Heart right ventricle (tissue), 16 donors: ENCODE measurements at regions not wholly inside any gene's neighbourhood (a gene's known extent, or its start where the extent isn't known, plus 50 kb on each side); places are given as distances from the start of the nearest gene placed in this dataset.

Experiments
- ATAC-seq, 8 donors: fragments of 200-7000 bp; cut with Tn5 transposase; one replicate each; pipeline ENCODE4 v1.9.1; 2020; ENCODE audit warnings: mild to moderate bottlenecking in 8 of 8, moderate library complexity in 8 of 8, moderate number of reproducible peaks in 1 of 8
- DNase-seq, 2 donors: peaks; one replicate each; pipeline ENCODE4 v3.0.0-alpha.2; 2020
- H3K27ac ChIP-seq, 10 donors: fragments of 200-600 bp; sonication (generic) in 2 of 10; one replicate each; pipeline versions ENCODE4 v1.5.0 to v1.8.0; 2020 to 2022; ENCODE audit warnings: mild to moderate bottlenecking in 3 of 10
- H3K27me3 ChIP-seq, 7 donors: fragments of 200-600 bp; one replicate each; pipeline ENCODE4 v1.8.0; 2021 to 2022; ENCODE audit warnings: mild to moderate bottlenecking in 2 of 7
- H3K36me3 ChIP-seq, 9 donors: fragments of 200-600 bp; sonication (generic) in 1 of 9; one replicate each; pipeline versions ENCODE4 v1.5.0 to v1.8.0; 2020 to 2022; ENCODE audit warnings: mild to moderate bottlenecking in 2 of 9
- H3K4me1 ChIP-seq, 9 donors: fragments of 200-600 bp; sonication (generic) in 1 of 9; one replicate each; pipeline versions ENCODE4 v1.5.0 to v1.8.0; 2020 to 2022; ENCODE audit warnings: mild to moderate bottlenecking in 4 of 9
- H3K4me3 ChIP-seq, 10 donors: fragments of 200-600 bp; sonication (generic) in 2 of 10; one replicate each; pipeline versions ENCODE4 v1.5.0 to v1.8.0; 2020 to 2022; ENCODE audit warnings: mild to moderate bottlenecking in 7 of 10, moderate library complexity in 2 of 10
- H3K9me3 ChIP-seq, 11 donors: fragments of 200-600 bp in 10 of 11; sonication (generic) in 2 of 11; one replicate each; pipeline versions ENCODE4 v1.5.0 to v1.8.0; 2013 to 2022; ENCODE audit warnings: mild to moderate bottlenecking in 2 of 11, control low read depth in 1 of 11, moderate library complexity in 1 of 11
- WGBS, 2 donors: extraction: QIAGEN DNeasy Blood & Tissue Kit; methylation state at CpG; one replicate each; pipeline ENCODE4 v1.1.7; 2013; ENCODE audit warnings: inconsistent platforms in 1 of 2; 5-methylcytosine and 5-hydroxymethylcytosine counted together
- intact Hi-C, 10 donors: fragments of 100-400 bp; cut with DNase I; formaldehyde crosslinking; loops; one replicate each; pipeline versions ENCODE4 v1.11.1 to v1.14.2; 2022
- TF ChIP-seq, protein P1 (sequence below), 9 donors: fragments of 200-600 bp; sonication (generic) in 2 of 9; IDR thresholded peaks; one replicate each; pipeline versions ENCODE4 v1.5.0 to v1.8.0; 2021 to 2022; ENCODE audit warnings: antibody characterized with exemption in 9 of 9, mild to moderate bottlenecking in 5 of 9, moderate library complexity in 1 of 9
- donor health status: Arrhythmogenic right ventricular cardiomyopathy.
- donor health status: ischemic (EF 13 %, LVEDD 7.1; RV severe dilation, severe dysfunction).
- donor health status: healthy with polysubstance abuse.
- donor health status: DM: no; HTN: yes; CAD: no.
- donor health status: DM: no; HTN: no; CAD: no.
- donor health status: ischemic (EF 25% LVEDD 6.9; RV normal size, moderate dysfunction).
- donor health status: ischemic (EF 25% LVEDD 5.7; RV mildly dilated, moderate dysfunction).
- donor health status: healthy.
- donor health status: DM: yes; HTN: yes; CAD: no.
- donor health status: Ischemic cardiomyopathy.
- donor health status: ischemic (EF 35%, LVEDD 5.7; RV mildly dilated, moderate dysfunction).
- donor health status: nonischemic (EF 11% LVEDD 7.7; RV severe dilation, severe dysfunction).
- donor health status: DM: yes; HTN: yes; CAD: no.
- donor health status: PGD.
- donor health status: ischemic (EF 29% LVEDD 5.4; RV normal size, mild dysfunction).
- donor health status: nonischemic (EF 23%, LVEDD 6.1; RV moderate dilation, normal function).

DNA sequence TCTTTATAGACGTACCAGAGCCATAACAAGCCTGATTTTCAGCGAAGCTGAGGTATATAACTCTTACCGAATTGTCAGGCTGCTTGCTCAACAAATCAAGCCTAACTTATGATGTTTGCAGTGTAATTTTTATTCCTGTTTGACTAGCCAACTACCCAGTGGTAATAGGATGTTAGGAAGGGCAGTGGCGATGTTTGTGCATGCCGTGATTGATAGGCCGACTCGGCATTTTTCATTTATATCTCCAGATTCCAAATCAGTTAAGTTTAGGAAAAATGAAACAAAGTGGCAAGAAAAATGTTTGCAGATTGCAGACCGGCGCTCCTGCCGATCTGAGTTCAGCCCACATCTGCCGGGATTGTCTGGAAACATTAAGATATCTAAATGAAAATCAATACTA is 401.6 kb upstream of the ZNF507 start:
- TF ChIP-seq, protein P1, sequence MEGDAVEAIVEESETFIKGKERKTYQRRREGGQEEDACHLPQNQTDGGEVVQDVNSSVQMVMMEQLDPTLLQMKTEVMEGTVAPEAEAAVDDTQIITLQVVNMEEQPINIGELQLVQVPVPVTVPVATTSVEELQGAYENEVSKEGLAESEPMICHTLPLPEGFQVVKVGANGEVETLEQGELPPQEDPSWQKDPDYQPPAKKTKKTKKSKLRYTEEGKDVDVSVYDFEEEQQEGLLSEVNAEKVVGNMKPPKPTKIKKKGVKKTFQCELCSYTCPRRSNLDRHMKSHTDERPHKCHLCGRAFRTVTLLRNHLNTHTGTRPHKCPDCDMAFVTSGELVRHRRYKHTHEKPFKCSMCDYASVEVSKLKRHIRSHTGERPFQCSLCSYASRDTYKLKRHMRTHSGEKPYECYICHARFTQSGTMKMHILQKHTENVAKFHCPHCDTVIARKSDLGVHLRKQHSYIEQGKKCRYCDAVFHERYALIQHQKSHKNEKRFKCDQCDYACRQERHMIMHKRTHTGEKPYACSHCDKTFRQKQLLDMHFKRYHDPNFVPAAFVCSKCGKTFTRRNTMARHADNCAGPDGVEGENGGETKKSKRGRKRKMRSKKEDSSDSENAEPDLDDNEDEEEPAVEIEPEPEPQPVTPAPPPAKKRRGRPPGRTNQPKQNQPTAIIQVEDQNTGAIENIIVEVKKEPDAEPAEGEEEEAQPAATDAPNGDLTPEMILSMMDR (IDR thresholded peaks at IDR 0.05) = no peak
- DNase-seq (no peak), ATAC-seq (no peak)
- intact Hi-C loops = no loop called here
- H3K4me1 ChIP-seq = peaks cover 0 to 10% (median 3%) of the 10 kb centered on the region in 9 donors
- no peaks in the 10 kb centered on the region for H3K9me3 ChIP-seq
- H3K4me3 ChIP-seq = no peak overlapping the region
- peaks cover 0 to 4% (median 0%) of the 10 kb centered on the region in 7 donors for H3K27me3 ChIP-seq
- H3K27ac ChIP-seq = no peak overlapping the region
- H3K36me3 ChIP-seq = no peaks in the 10 kb centered on the region
- 82 to 85% methylated on average over 11 of the region's 11 CpGs for WGBS, 2 donors

DNA sequence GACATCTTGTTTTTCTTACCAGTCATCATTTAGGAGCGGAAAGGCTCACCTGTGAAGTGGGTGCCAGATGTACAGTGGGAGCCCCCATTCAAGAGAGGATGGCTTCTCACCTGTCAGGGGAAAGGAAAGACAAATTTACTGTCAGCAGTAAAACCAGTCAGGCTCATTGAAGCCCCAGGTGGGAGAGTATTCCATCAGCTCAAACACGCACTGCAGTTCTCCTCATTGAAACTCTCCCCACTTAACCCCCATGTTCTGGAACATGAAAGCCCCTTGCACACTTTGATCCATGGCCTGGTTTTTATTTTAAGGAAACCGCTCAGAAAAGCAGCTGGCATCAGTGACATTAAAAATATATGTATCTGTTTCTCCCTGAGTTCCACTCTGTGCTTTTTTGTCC is 401.1 kb upstream of the ZNF507 start:
- no peaks in the 10 kb centered on the region for H3K9me3 ChIP-seq
- no peak overlapping the region for H3K27ac ChIP-seq
- peaks cover 0 to 10% (median 3%) of the 10 kb centered on the region in 9 donors for H3K4me1 ChIP-seq
- TF ChIP-seq, protein P1 (IDR thresholded peaks at IDR 0.05) = no peak
- intact Hi-C loops = no loop called here
- DNase-seq (no peak), ATAC-seq (no peak)
- 81 to 90% methylated on average over 3 of the region's 3 CpGs for WGBS, 2 donors
- peaks cover 0 to 4% (median 0%) of the 10 kb centered on the region in 7 donors for H3K27me3 ChIP-seq
- no peaks in the 10 kb centered on the region for H3K36me3 ChIP-seq
- no peak overlapping the region for H3K4me3 ChIP-seq

DNA sequence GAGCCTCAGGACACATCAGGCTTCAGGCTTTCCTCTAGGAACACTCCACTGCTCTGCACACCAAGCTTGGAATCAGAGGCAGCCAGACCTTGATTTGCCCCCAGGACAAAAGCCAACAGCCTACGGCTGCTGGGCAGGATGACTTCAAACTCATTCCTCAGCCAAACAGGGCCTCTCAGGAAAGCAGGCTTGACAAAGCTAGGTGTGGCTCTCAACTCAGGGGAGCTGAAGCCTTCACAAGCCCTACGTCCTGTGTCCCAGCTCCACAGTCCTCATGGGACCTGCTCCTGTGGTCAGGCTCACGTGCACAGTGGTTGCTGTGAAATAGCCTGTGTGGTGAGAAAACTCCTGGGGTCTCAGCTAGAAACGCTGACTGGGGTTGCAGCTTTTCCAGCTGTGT is 398.9 kb upstream of the ZNF507 start:
- H3K27ac ChIP-seq = no peak overlapping the region
- no peaks in the 10 kb centered on the region for H3K9me3 ChIP-seq
- WGBS, 2 donors = 31 to 35% methylated on average over 4 of the region's 4 CpGs
- peaks cover 0 to 4% (median 0%) of the 10 kb centered on the region in 7 donors for H3K27me3 ChIP-seq
- no peaks in the 10 kb centered on the region for H3K36me3 ChIP-seq
- peaks cover 0 to 10% (median 3%) of the 10 kb centered on the region in 9 donors for H3K4me1 ChIP-seq
- intact Hi-C loops = no loop called here
- ATAC-seq = peak; percentile 61 to 95 (median 77)
- TF ChIP-seq, protein P1 (IDR thresholded peaks at IDR 0.05) = no peak
- DNase-seq = peak; percentile 15 to 22
- no peak overlapping the region for H3K4me3 ChIP-seq

DNA sequence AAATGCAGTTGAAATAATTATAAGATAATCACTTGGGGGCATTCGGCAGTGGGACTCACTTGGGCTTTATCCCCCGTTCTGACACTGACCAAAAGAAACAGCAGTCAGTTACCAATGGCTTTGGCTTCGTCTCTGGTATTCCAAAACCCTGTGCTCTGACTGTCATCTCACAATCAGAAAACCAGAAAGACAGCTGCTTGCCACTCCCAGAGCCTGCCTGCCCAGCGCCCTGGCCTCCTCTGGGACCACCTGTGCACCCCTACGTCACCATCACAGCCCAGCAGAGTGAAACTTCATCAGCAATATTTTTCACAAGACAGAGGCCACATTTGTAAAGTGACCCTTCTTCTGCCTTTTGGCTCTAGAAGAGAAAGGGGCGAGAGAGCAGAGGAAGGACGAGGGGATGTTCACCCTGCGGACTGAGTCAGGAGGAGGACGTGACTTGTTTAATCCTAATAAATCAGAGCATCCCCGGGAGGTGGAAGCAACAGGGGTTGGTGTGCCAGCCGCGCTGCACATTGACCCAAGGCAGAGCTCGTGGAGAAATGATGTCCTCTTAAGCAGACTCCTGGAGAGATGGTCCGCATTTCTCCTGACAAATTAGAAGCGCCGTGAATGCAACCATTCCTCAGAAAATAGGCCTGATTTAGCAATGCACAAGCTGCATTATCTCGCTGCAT is 397.8 kb upstream of the ZNF507 start:
- Histone ChIP-seq H3K4me1 (peaks cover 0 to 10% (median 3%) of the 10 kb centered on the region in 9 donors), H3K4me3 (no peak overlapping the region), H3K9me3 (no peaks in the 10 kb centered on the region), H3K27ac (no peak overlapping the region), H3K36me3 (no peaks in the 10 kb centered on the region), H3K27me3 (peaks cover 0 to 3% (median 0%) of the 10 kb centered on the region in 7 donors)
- no peak for ATAC-seq
- intact Hi-C loops = no loop called here
- TF ChIP-seq, protein P1 (IDR thresholded peaks at IDR 0.05) = no peak
- WGBS, 2 donors = 83 to 89% methylated on average over 17 of the region's 17 CpGs
- no peak for DNase-seq
